OCI-LY7 (cell line): ENCODE measurements at regions not wholly inside any gene's neighbourhood (a gene's known extent, or its start where the extent isn't known, plus 50 kb on each side); places are given as distances from the start of the nearest gene placed in this dataset.

Experiments
- BruUV-seq: library from RNA; stranded (reverse); fragments of 400-500 nt; replicated peaks from 2 replicates; lab custom pipeline; 2021; lab: Mats Ljungman, UMichigan
- CTCF ChIA-PET: fragments of 300-600 bp; sonication (Branson Sonifier 250); formaldehyde crosslinking; loops from one replicate; lab custom pipeline; 2022; ENCODE audit warnings: antibody characterized with exemption; ENCODE audit not compliant: unreplicated experiment; lab: Charles Lee
- POLR2A ChIA-PET: fragments of 300-600 bp; sonication (Branson Sonifier 250); formaldehyde crosslinking; loops from one replicate; lab custom pipeline; 2022; ENCODE audit warnings: antibody characterized with exemption; lab: Charles Lee
- DNase-seq: peaks from one replicate; pipeline ENCODE4 v3.0.0-alpha.2; 2015; ENCODE audit warnings: low spot score
- H2AFZ ChIP-seq: fragments of 200-600 bp; sonication (generic), shearing (Covaris generic); 2 replicates; pipeline ENCODE4 v1.6.1; 2014; ENCODE audit warnings: mild to moderate bottlenecking, antibody characterized with exemption, low read length, moderate library complexity
- H3K27ac ChIP-seq: fragments of 200-600 bp; sonication (generic); 2 replicates; pipeline ENCODE4 v1.5.1; 2014; ENCODE audit warnings: mixed run types, low read depth, mild to moderate bottlenecking, moderate library complexity, low read length, inconsistent platforms; ENCODE audit not compliant: poor library complexity, severe bottlenecking
- H3K36me3 ChIP-seq: fragments of 200-600 bp; sonication (generic); 2 replicates; pipeline ENCODE4 v1.6.1; 2014; ENCODE audit warnings: mild to moderate bottlenecking, antibody characterized with exemption, low read length, moderate library complexity, mixed read lengths; ENCODE audit not compliant: insufficient read depth
- H3K4me1 ChIP-seq: fragments of 200-600 bp; sonication (generic); 2 replicates; pipeline ENCODE4 v1.5.1; 2014; ENCODE audit warnings: mild to moderate bottlenecking, low read length; ENCODE audit not compliant: insufficient read depth, poor library complexity, severe bottlenecking
- H3K4me2 ChIP-seq: fragments of 200-600 bp; sonication (generic); 2 replicates; pipeline ENCODE4 v1.6.1; 2014; ENCODE audit warnings: mild to moderate bottlenecking, low read length
- H3K4me3 ChIP-seq: fragments of 200-600 bp; sonication (generic); 2 replicates; pipeline ENCODE4 v1.5.1; 2014; ENCODE audit warnings: mild to moderate bottlenecking, low read depth, low read length; ENCODE audit not compliant: poor library complexity, severe bottlenecking
- H3K79me2 ChIP-seq: fragments of 200-600 bp; sonication (generic); 2 replicates; pipeline ENCODE4 v1.6.1; 2016; ENCODE audit warnings: low read depth, mild to moderate bottlenecking, low read length, moderate library complexity, mixed read lengths; ENCODE audit not compliant: insufficient read depth
- H3K9me2 ChIP-seq: fragments of 200-600 bp; sonication (generic); 2 replicates; pipeline ENCODE4 v1.6.1; 2016; ENCODE audit warnings: mild to moderate bottlenecking, low read length, mixed read lengths; ENCODE audit not compliant: insufficient read depth
- H3K9me3 ChIP-seq: fragments of 200-600 bp; sonication (generic); 2 replicates; pipeline ENCODE4 v1.6.1; 2014; ENCODE audit warnings: mild to moderate bottlenecking, mixed run types, low read length, mixed read lengths
- H4K20me1 ChIP-seq: fragments of 200-600 bp; sonication (generic); 2 replicates; pipeline ENCODE4 v1.6.1; 2014; ENCODE audit warnings: mild to moderate bottlenecking, antibody characterized with exemption, low read length, moderate library complexity, mixed read lengths; ENCODE audit not compliant: insufficient read depth
- EZH2phosphoT487 ChIP-seq: fragments of 200-600 bp; sonication (generic); IDR thresholded peaks from 2 replicates; pipeline ENCODE4 v1.6.1; 2018; ENCODE audit warnings: low read depth, borderline replicate concordance, mild to moderate bottlenecking, mixed run types, antibody characterized with exemption, low read length, moderate library complexity, mixed read lengths
- intact Hi-C: fragments of 100-400 bp; cut with micrococcal nuclease; formaldehyde crosslinking; loops from one replicate; pipeline ENCODE4 v1.10.0; 2022; ENCODE audit not compliant: unreplicated experiment
- TF ChIP-seq, protein P1 (sequence below): fragments of 200-600 bp; sonication (generic); conservative IDR thresholded peaks from 2 replicates; pipeline ENCODE4 v1.5.1; 2014; ENCODE audit warnings: mild to moderate bottlenecking, antibody characterized with exemption, low read length, moderate library complexity, mixed read lengths

DNA sequence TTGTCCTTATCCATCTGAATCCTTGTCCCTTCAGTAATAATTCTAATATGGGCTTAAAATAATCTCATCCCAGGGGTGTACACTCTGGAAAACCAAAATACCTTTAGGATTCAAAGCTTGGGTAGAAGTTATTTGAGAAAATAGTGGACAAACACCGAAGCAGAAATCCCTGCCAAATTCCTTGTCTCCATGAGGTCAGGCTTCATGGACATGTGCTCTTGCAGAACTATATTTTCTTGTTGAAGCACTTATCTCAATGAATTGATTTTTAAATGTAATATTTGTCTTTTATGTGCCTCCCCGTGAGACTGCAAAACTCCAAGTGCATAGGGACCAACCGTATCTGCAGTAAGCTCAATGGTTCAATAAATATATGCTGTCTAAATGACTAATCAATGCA lies 1153.3 kb upstream of the AUTS2 start:
- no peaks in the 10 kb centered on the region for H3K9me2 ChIP-seq
- TF ChIP-seq, protein P1, sequence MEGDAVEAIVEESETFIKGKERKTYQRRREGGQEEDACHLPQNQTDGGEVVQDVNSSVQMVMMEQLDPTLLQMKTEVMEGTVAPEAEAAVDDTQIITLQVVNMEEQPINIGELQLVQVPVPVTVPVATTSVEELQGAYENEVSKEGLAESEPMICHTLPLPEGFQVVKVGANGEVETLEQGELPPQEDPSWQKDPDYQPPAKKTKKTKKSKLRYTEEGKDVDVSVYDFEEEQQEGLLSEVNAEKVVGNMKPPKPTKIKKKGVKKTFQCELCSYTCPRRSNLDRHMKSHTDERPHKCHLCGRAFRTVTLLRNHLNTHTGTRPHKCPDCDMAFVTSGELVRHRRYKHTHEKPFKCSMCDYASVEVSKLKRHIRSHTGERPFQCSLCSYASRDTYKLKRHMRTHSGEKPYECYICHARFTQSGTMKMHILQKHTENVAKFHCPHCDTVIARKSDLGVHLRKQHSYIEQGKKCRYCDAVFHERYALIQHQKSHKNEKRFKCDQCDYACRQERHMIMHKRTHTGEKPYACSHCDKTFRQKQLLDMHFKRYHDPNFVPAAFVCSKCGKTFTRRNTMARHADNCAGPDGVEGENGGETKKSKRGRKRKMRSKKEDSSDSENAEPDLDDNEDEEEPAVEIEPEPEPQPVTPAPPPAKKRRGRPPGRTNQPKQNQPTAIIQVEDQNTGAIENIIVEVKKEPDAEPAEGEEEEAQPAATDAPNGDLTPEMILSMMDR = no peak
- no peak for TF ChIP-seq EZH2phosphoT487
- H3K4me2 ChIP-seq = no peak overlapping the region
- no peak overlapping the region for H2AFZ ChIP-seq
- no peaks in the 10 kb centered on the region for H3K9me3 ChIP-seq
- CTCF ChIA-PET = no interaction called here
- H3K4me1 ChIP-seq = no peaks in the 10 kb centered on the region
- H3K4me3 ChIP-seq = no peak overlapping the region
- H3K27ac ChIP-seq = no peak overlapping the region
- no peaks in the 10 kb centered on the region for H3K36me3 ChIP-seq
- no TSS peak for BruUV-seq
- POLR2A ChIA-PET = no interaction called here
- no peaks in the 10 kb centered on the region for H4K20me1 ChIP-seq
- DNase-seq = no peak
- intact Hi-C loops = no loop called here
- no peaks in the 10 kb centered on the region for H3K79me2 ChIP-seq

DNA sequence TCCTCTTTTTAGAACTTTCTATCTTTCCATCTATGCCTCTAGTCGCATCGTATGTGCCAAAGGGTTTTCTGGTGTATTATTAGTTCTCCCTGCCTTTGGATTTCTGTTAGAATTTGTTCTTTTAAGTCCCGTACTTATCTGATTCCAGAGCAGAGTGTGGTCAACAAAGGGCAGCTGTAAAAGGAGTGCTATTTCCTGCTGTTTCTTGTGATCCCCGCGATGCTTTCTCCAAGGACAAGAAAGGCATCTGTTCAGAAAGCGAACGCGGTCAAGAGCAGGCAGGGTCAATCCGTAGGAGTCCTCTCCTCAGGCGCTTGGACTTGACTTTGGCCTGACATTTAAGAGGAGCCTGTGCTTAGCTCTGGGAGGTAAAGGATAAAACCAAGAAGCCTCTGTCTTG lies 1152.1 kb upstream of the AUTS2 start:
- DNase-seq = no peak
- H3K36me3 ChIP-seq = no peaks in the 10 kb centered on the region
- H3K4me1 ChIP-seq = no peaks in the 10 kb centered on the region
- TF ChIP-seq EZH2phosphoT487 = no peak
- TF ChIP-seq, protein P1 = no peak
- intact Hi-C loops = no loop called here
- ChIA-PET CTCF (no interaction called here), POLR2A (no interaction called here)
- no peak overlapping the region for H3K4me3 ChIP-seq
- no peak overlapping the region for H3K27ac ChIP-seq
- no peaks in the 10 kb centered on the region for H4K20me1 ChIP-seq
- H2AFZ ChIP-seq = no peak overlapping the region
- no peaks in the 10 kb centered on the region for H3K9me2 ChIP-seq
- H3K4me2 ChIP-seq = no peak overlapping the region
- H3K79me2 ChIP-seq = no peaks in the 10 kb centered on the region
- H3K9me3 ChIP-seq = no peaks in the 10 kb centered on the region
- BruUV-seq = no TSS peak

DNA sequence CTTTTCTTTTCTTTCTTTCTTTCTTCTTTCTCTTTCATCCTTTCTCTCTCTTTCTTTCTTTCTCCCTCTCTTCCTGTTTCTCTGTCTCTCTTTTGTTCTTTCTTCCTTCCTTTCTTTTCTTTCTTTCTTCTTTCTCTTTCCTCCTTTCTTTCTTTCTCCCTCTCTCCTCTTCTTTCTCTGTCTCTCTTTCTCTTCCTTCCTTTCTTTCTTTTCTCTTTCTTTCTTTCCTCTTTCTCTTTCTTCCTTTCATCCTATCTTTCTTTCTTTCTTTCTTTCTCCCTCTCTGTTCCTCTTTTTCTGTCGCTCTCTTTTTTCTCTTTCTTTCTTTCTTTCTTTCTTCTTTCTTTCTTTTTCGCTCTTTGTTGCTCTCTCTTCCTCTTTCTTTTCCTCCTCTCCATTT lies 1149.2 kb upstream of the AUTS2 start:
- TF ChIP-seq, protein P1 = no peak
- POLR2A ChIA-PET = no interaction called here

More for the DNA sequence above, 1149.2 kb upstream of the AUTS2 start:
- CTCF ChIA-PET = no interaction called here
- H4K20me1 ChIP-seq = no peaks in the 10 kb centered on the region
- no TSS peak for BruUV-seq
- H3K79me2 ChIP-seq = no peaks in the 10 kb centered on the region
- H3K27ac ChIP-seq = no peak overlapping the region
- H3K36me3 ChIP-seq = no peaks in the 10 kb centered on the region
- no peak for DNase-seq
- H3K9me3 ChIP-seq = no peaks in the 10 kb centered on the region
- H3K9me2 ChIP-seq = no peaks in the 10 kb centered on the region
- intact Hi-C loops = no loop called here
- no peak overlapping the region for H3K4me2 ChIP-seq
- H2AFZ ChIP-seq = no peak overlapping the region
- H3K4me3 ChIP-seq = no peak overlapping the region
- H3K4me1 ChIP-seq = no peaks in the 10 kb centered on the region
